ENCODE measurements at regions not wholly inside any gene's neighbourhood (a gene's known extent, or its start where the extent isn't known, plus 50 kb on each side); places are given as distances from the start of the nearest gene placed in this dataset.

- H3K4me1 Mint-ChIP-seq (ENCODE audit: unreplicated experiment) = peaks cover 18% of the 10 kb centered on the region
- TF ChIP-seq CTCF (conservative IDR thresholded peaks at IDR 0.05) = no peak
- H3K27ac Mint-ChIP-seq = no peak overlapping the region
- H3K4me3 Mint-ChIP-seq = no peak overlapping the region
- H3K9me3 Mint-ChIP-seq = no peaks in the 10 kb centered on the region
- no peaks in the 10 kb centered on the region for H3K27me3 Mint-ChIP-seq
- H3K36me3 Mint-ChIP-seq = no peaks in the 10 kb centered on the region
- no peak for DNase-seq (ENCODE audit: extremely low spot score, unreplicated experiment)
Measured at GRCh38 chr9:129341171-129341986, 163.3 kb upstream of the IER5L start.

GRCh38 chr9:129340427-129341170 is 162.5 kb upstream of the IER5L start:
- no peak for DNase-seq (ENCODE audit: extremely low spot score, unreplicated experiment)
- Mint-ChIP-seq H3K4me1 (ENCODE audit: unreplicated experiment) (peaks cover 24% of the 10 kb centered on the region), H3K27me3 (no peaks in the 10 kb centered on the region), H3K27ac (no peak overlapping the region), H3K36me3 (no peaks in the 10 kb centered on the region), H3K4me3 (no peak overlapping the region), H3K9me3 (no peaks in the 10 kb centered on the region)
- no peak for TF ChIP-seq CTCF (conservative IDR thresholded peaks at IDR 0.05)

- H3K9me3 Mint-ChIP-seq = no peaks in the 10 kb centered on the region
- no peak overlapping the region for H3K27ac Mint-ChIP-seq
- no peak for DNase-seq (ENCODE audit: extremely low spot score, unreplicated experiment)
- H3K36me3 Mint-ChIP-seq = no peaks in the 10 kb centered on the region
- H3K4me1 Mint-ChIP-seq (ENCODE audit: unreplicated experiment) = peaks cover 31% of the 10 kb centered on the region
- TF ChIP-seq CTCF (conservative IDR thresholded peaks at IDR 0.05) = no peak
- no peak overlapping the region for H3K4me3 Mint-ChIP-seq
- no peaks in the 10 kb centered on the region for H3K27me3 Mint-ChIP-seq
Measured at GRCh38 chr9:129339539-129340157, 161.6 kb upstream of the IER5L start.

GRCh38 chr9:129338724-129339430 is 160.8 kb upstream of the IER5L start:
- no peak overlapping the region for H3K4me3 Mint-ChIP-seq
- no peaks in the 10 kb centered on the region for H3K27me3 Mint-ChIP-seq
- no peak overlapping the region for H3K27ac Mint-ChIP-seq
- H3K4me1 Mint-ChIP-seq (ENCODE audit: unreplicated experiment) = peaks cover 36% of the 10 kb centered on the region
- no peaks in the 10 kb centered on the region for H3K9me3 Mint-ChIP-seq
- TF ChIP-seq CTCF (conservative IDR thresholded peaks at IDR 0.05) = no peak
- no peak for DNase-seq (ENCODE audit: extremely low spot score, unreplicated experiment)
- no peaks in the 10 kb centered on the region for H3K36me3 Mint-ChIP-seq

- Mint-ChIP-seq H3K4me1 (ENCODE audit: unreplicated experiment) (peaks cover 32% of the 10 kb centered on the region), H3K36me3 (no peaks in the 10 kb centered on the region), H3K4me3 (peak overlapping the region; percentile 38), H3K9me3 (no peaks in the 10 kb centered on the region), H3K27ac (no peak overlapping the region), H3K27me3 (no peaks in the 10 kb centered on the region)
- DNase-seq (ENCODE audit: extremely low spot score, unreplicated experiment) = no peak
- TF ChIP-seq CTCF (conservative IDR thresholded peaks at IDR 0.05) = no peak
Measured at GRCh38 chr9:129337336-129338140, 159.5 kb upstream of the IER5L start.
